Common myeloid progenitor, CD34-positive (primary cell): ENCODE measurements at regions not wholly inside any gene's neighbourhood (a gene's known extent, or its start where the extent isn't known, plus 50 kb on each side); places are given as distances from the start of the nearest gene placed in this dataset.

ENCODE experiments used
- CTCF ChIA-PET: fragments of 350-600 bp; sonication (Branson Sonifier 250); formaldehyde crosslinking; loops from one replicate; lab custom pipeline; 2021; ENCODE audit warnings: antibody characterized with exemption; lab: Charles Lee
- POLR2A ChIA-PET: fragments of 350-600 bp; sonication (Branson Sonifier 250); formaldehyde crosslinking; loops from one replicate; lab custom pipeline; 2021; ENCODE audit warnings: antibody characterized with exemption; lab: Charles Lee
- DNase-seq, 3 donors: peaks; one replicate each; pipeline versions ENCODE4 v3.0.0 to v3.0.0-alpha.2; 2013
- H3K27ac ChIP-seq, 2 experiments: 1 replicate in 1 of 2; 2 replicates in 1 of 2; pipeline ENCODE4 v1.7.0; 2013; ENCODE audit warnings: inconsistent platforms in 2 of 2, low read length in 2 of 2, mild to moderate bottlenecking in 2 of 2, low read depth in 1 of 2, moderate library complexity in 1 of 2; ENCODE audit not compliant: severe bottlenecking in 2 of 2, insufficient read depth in 1 of 2, poor library complexity in 1 of 2
- H3K27me3 ChIP-seq, 5 experiments: replicated peaks in 2 of 5; 1 replicate in 3 of 5; 2 replicates in 2 of 5; pipeline versions ENCODE4 v1.6.1 to v1.7.0; 2013; ENCODE audit warnings: low read length in 4 of 5, mild to moderate bottlenecking in 2 of 5, moderate library complexity in 2 of 5, inconsistent platforms in 1 of 5; ENCODE audit not compliant: insufficient read depth in 5 of 5, control insufficient read depth in 4 of 5
- H3K36me3 ChIP-seq, 4 experiments: 1 replicate in 2 of 4; 2 replicates in 2 of 4; pipeline versions ENCODE4 v1.6.1 to v1.7.0; 2013; ENCODE audit warnings: low read length in 3 of 4, control low read depth in 1 of 4, mild to moderate bottlenecking in 1 of 4; ENCODE audit not compliant: control insufficient read depth in 4 of 4, insufficient read depth in 4 of 4
- H3K4me1 ChIP-seq, 4 experiments: 1 replicate in 3 of 4; 2 replicates in 1 of 4; pipeline versions ENCODE4 v1.6.1 to v1.7.1; 2013; ENCODE audit warnings: low read length in 3 of 4, mild to moderate bottlenecking in 3 of 4, control low read depth in 1 of 4, inconsistent platforms in 1 of 4, moderate library complexity in 1 of 4; ENCODE audit not compliant: control insufficient read depth in 4 of 4, insufficient read depth in 4 of 4; ENCODE audit errors: control extremely low read depth in 1 of 4
- H3K4me3 ChIP-seq, 7 experiments: 1 replicate in 4 of 7; 2 replicates in 3 of 7; pipeline versions ENCODE4 v1.5.1 to v1.7.0; 2013; ENCODE audit warnings: mild to moderate bottlenecking in 7 of 7, low read length in 6 of 7, moderate library complexity in 6 of 7, inconsistent platforms in 2 of 7, low read depth in 2 of 7, control low read depth in 1 of 7; ENCODE audit not compliant: insufficient read depth in 4 of 7, control insufficient read depth in 1 of 7; ENCODE audit errors: extremely low read depth in 1 of 7
- H3K9me3 ChIP-seq, 5 experiments: 1 replicate in 4 of 5; 2 replicates in 1 of 5; pipeline versions ENCODE4 v1.6.1 to v1.7.1; 2013; ENCODE audit warnings: low read length in 4 of 5, mild to moderate bottlenecking in 2 of 5, inconsistent platforms in 1 of 5, low read depth in 1 of 5, moderate library complexity in 1 of 5; ENCODE audit not compliant: control insufficient read depth in 4 of 5, insufficient read depth in 2 of 5; ENCODE audit errors: control extremely low read depth in 1 of 5
- WGBS: methylation state at CpG from one replicate; pipeline ENCODE4 v1.1.5; 2013; ENCODE audit not compliant: insufficient coverage; 5-methylcytosine and 5-hydroxymethylcytosine counted together

GRCh38 chr11:134800826-134801225 is 388.8 kb upstream of the B3GAT1 start:
- peaks cover 4 to 28% (median 12%) of the 10 kb centered on the region in 5 experiments for H3K27me3 ChIP-seq
- no peak for DNase-seq
- no peak overlapping the region for H3K27ac ChIP-seq
- H3K4me1 ChIP-seq: no peaks in the 10 kb centered on the region
- CTCF ChIA-PET: no interaction called here
- no peak overlapping the region for H3K4me3 ChIP-seq
- no peaks in the 10 kb centered on the region for H3K36me3 ChIP-seq
- POLR2A ChIA-PET: no interaction called here
- no peaks in the 10 kb centered on the region for H3K9me3 ChIP-seq
- WGBS: 91% methylated on average over 11 of the region's 11 CpGs

- 97% methylated on average over 15 of the region's 17 CpGs for WGBS
- ChIA-PET POLR2A (no interaction called here), CTCF (no interaction called here)
Observed at GRCh38 chr11:134800130-134800529, 388.1 kb upstream of the B3GAT1 start.

GRCh38 chr11:134799386-134799785 is 387.3 kb upstream of the B3GAT1 start:
- Histone ChIP-seq H3K4me3 (no peak overlapping the region), H3K27me3 (peaks cover 4 to 27% (median 12%) of the 10 kb centered on the region in 5 experiments), H3K4me1 (no peaks in the 10 kb centered on the region), H3K9me3 (no peaks in the 10 kb centered on the region), H3K27ac (no peak overlapping the region), H3K36me3 (no peaks in the 10 kb centered on the region)
- ChIA-PET POLR2A (no interaction called here), CTCF (no interaction called here)
- WGBS: 95% methylated on average over 8 of the region's 8 CpGs
- DNase-seq: no peak

More at GRCh38 chr11:134800130-134800529, 388.1 kb upstream of the B3GAT1 start:
- H3K9me3 ChIP-seq: no peaks in the 10 kb centered on the region
- H3K36me3 ChIP-seq: no peaks in the 10 kb centered on the region
- H3K27ac ChIP-seq: no peak overlapping the region
- no peaks in the 10 kb centered on the region for H3K4me1 ChIP-seq
- no peak for DNase-seq
- H3K4me3 ChIP-seq: no peak overlapping the region
- H3K27me3 ChIP-seq: peaks cover 4 to 28% (median 12%) of the 10 kb centered on the region in 5 experiments

- ChIA-PET POLR2A (no interaction called here), CTCF (no interaction called here)
- Histone ChIP-seq H3K4me3 (no peak overlapping the region), H3K27me3 (peaks cover 3 to 22% (median 10%) of the 10 kb centered on the region in 5 experiments), H3K4me1 (no peaks in the 10 kb centered on the region), H3K9me3 (no peaks in the 10 kb centered on the region), H3K27ac (no peak overlapping the region), H3K36me3 (no peaks in the 10 kb centered on the region)
- DNase-seq: no peak
- WGBS: 96% methylated on average over 17 of the region's 17 CpGs
Observed at GRCh38 chr11:134797411-134798089, 385.5 kb upstream of the B3GAT1 start.

- Histone ChIP-seq H3K4me3 (no peak overlapping the region), H3K4me1 (no peaks in the 10 kb centered on the region), H3K27me3 (peaks cover 0 to 2% (median under 1%) of the 10 kb centered on the region in 5 experiments), H3K27ac (no peak overlapping the region), H3K9me3 (no peaks in the 10 kb centered on the region), H3K36me3 (no peaks in the 10 kb centered on the region)
- 95% methylated on average over 6 of the region's 7 CpGs for WGBS
- no peak for DNase-seq
- ChIA-PET CTCF (no interaction called here), POLR2A (no interaction called here)
Observed at GRCh38 chr11:134795017-134795416, 383.0 kb upstream of the B3GAT1 start.

GRCh38 chr11:134794192-134794591 is 382.1 kb upstream of the B3GAT1 start:
- no peak overlapping the region for H3K27ac ChIP-seq
- 94% methylated on average over 5 of the region's 9 CpGs for WGBS
- H3K36me3 ChIP-seq: no peaks in the 10 kb centered on the region
- POLR2A ChIA-PET: no interaction called here
- no peak overlapping the region for H3K4me3 ChIP-seq
- no peak for DNase-seq
- H3K9me3 ChIP-seq: no peaks in the 10 kb centered on the region
- H3K4me1 ChIP-seq: no peaks in the 10 kb centered on the region
- CTCF ChIA-PET: no interaction called here
- H3K27me3 ChIP-seq: peaks cover 0 to 4% (median 2%) of the 10 kb centered on the region in 5 experiments

- H3K4me1 ChIP-seq: no peaks in the 10 kb centered on the region
- CTCF ChIA-PET: no interaction called here
- H3K27me3 ChIP-seq: peaks cover 0 to 6% (median 0%) of the 10 kb centered on the region in 5 experiments
- POLR2A ChIA-PET: no interaction called here
- no peak overlapping the region for H3K4me3 ChIP-seq
- H3K9me3 ChIP-seq: no peaks in the 10 kb centered on the region
- DNase-seq: no peak
- H3K27ac ChIP-seq: no peak overlapping the region
- no peaks in the 10 kb centered on the region for H3K36me3 ChIP-seq
- WGBS: 88% methylated on average over 3 of the region's 5 CpGs
Observed at GRCh38 chr11:134792677-134793076, 380.6 kb upstream of the B3GAT1 start.
